SU-DHL-6 (cell line): ENCODE measurements at regions not wholly inside any gene's neighbourhood (a gene's known extent, or its start where the extent isn't known, plus 50 kb on each side); places are given as distances from the start of the nearest gene placed in this dataset.

Experiments
- EZH2phosphoT487 ChIP-seq: fragments of 200-600 bp; sonication (generic), shearing (Covaris generic); conservative IDR thresholded peaks from 2 replicates; pipeline ENCODE4 v1.6.1; 2018; ENCODE audit warnings: mild to moderate bottlenecking, antibody characterized with exemption, low read length, moderate library complexity, mixed read lengths
- TF ChIP-seq, protein P1 (sequence below): fragments of 200-600 bp; sonication (generic); IDR thresholded peaks from one replicate; pipeline ENCODE4 v1.5.1; 2017; ENCODE audit warnings: antibody characterized with exemption, mild to moderate bottlenecking, low read length, moderate library complexity; ENCODE audit not compliant: insufficient read depth, poor library complexity, severe bottlenecking

DNA sequence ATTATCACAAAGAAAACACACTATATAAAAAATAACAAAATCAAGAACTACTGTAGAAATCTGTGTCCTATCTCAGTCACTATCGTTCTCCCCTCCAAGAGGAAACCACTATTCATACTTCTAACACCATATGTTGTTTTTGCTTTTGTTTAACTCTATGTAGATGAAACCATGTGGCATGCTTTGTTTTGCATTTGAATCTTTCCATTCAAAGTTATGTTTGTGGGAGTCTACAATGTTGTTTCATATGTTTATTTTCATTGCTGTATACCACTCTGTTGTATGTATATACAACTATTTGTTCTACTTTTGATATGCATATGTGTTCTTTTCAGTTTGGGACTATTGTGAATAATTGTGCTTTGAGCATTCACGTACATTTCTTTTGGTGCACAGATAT is 116.1 kb downstream of the PABPC4L start:
- TF ChIP-seq, protein P1, sequence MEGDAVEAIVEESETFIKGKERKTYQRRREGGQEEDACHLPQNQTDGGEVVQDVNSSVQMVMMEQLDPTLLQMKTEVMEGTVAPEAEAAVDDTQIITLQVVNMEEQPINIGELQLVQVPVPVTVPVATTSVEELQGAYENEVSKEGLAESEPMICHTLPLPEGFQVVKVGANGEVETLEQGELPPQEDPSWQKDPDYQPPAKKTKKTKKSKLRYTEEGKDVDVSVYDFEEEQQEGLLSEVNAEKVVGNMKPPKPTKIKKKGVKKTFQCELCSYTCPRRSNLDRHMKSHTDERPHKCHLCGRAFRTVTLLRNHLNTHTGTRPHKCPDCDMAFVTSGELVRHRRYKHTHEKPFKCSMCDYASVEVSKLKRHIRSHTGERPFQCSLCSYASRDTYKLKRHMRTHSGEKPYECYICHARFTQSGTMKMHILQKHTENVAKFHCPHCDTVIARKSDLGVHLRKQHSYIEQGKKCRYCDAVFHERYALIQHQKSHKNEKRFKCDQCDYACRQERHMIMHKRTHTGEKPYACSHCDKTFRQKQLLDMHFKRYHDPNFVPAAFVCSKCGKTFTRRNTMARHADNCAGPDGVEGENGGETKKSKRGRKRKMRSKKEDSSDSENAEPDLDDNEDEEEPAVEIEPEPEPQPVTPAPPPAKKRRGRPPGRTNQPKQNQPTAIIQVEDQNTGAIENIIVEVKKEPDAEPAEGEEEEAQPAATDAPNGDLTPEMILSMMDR: no peak
- no peak for TF ChIP-seq EZH2phosphoT487
